ENCODE measurements at regions not wholly inside any gene's neighbourhood (a gene's known extent, or its start where the extent isn't known, plus 50 kb on each side); places are given as distances from the start of the nearest gene placed in this dataset.

DNA sequence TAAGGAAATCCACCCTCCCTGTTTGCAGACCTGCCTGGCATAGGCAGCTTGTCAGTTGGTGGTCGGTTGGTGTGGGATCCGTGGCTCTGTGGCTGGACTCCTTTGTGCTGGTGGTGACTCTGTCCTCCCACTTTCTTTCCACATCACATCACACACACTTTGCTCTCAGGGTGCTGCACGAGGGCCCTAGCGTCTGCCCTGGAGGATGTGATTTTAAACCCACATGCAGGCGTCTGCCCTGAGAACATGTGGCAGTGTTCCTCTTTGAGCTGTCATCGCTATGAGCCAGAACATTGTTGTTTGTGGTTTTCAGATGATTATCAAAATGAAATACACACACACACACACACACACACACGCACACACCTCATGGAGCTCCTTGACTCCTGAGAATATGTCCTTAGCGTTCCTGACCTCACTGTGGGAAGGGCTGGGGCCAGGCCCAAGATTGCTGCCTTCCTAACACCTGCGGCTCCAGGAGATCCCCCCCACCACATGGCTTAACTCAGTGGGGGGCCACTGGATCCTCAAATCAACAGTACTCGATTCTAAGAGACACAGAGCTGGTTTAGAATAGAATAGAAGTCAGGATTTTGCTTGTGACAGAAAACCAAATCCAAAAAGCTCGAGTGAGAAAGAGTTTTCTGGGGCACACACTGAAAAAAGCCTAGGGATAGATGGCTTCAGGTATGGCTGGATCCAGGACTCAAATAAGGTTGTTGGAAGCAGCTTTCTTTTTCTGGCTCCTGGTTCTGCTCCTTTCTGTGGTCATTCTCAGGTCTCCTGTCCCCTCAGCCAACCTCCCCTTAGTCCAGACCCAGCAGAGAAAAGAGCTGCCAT, 54.8 kb downstream of the RTP5 start:
- Histone ChIP-seq H3K4me3 (ENCODE audit: low read depth in 1 of 3, low read length in 3 of 3) (no peak overlapping the region), H3K27ac (ENCODE audit: low read depth in 1 of 3, low read length in 2 of 3) (no peak overlapping the region), H3K36me3 (ENCODE audit: control insufficient read depth in 3 of 3, insufficient read depth in 2 of 3, low read depth in 1 of 3, low read length in 3 of 3) (no peaks in the 10 kb centered on the region), H3K4me1 (ENCODE audit: control insufficient read depth in 3 of 3, insufficient read depth in 2 of 3, low read depth in 1 of 3, low read length in 2 of 3) (no peaks in the 10 kb centered on the region), H3K9me3 (ENCODE audit: control insufficient read depth in 2 of 2, insufficient read depth in 1 of 2, low read depth in 1 of 2, low read length in 1 of 2) (no peaks in the 10 kb centered on the region), H3K27me3 (ENCODE audit: control insufficient read depth in 3 of 3, insufficient read depth in 3 of 3, low read length in 3 of 3) (no peaks in the 10 kb centered on the region)
- FAIRE-seq, result no peak
- WGBS, 3 donors, result 67 to 73% (median 73%) methylated on average over 11 of the region's 11 CpGs
- no peak for DNase-seq

DNA sequence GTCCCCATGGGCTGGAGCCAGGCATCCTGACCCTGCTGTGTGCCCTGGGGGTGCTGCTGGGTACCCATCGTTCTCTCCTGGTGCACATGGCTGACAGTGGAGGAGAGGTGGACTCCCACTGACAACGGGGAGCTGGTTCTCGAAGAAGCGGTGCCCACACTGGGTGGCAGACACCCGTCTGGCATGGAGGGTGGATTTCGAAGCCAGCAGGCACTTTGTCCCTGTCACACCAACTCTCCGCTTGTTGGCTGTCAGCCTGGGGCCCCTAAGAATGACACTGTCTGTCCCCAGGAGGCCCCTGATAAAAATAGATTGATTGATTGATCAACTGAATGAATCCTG, 55.4 kb downstream of the RTP5 start:
- H3K27ac ChIP-seq (ENCODE audit: low read depth in 1 of 3, low read length in 2 of 3), result no peak overlapping the region
- H3K27me3 ChIP-seq (ENCODE audit: control insufficient read depth in 3 of 3, insufficient read depth in 3 of 3, low read length in 3 of 3), result no peaks in the 10 kb centered on the region
- no peaks in the 10 kb centered on the region for H3K9me3 ChIP-seq (ENCODE audit: control insufficient read depth in 2 of 2, insufficient read depth in 1 of 2, low read depth in 1 of 2, low read length in 1 of 2)
- no peak for DNase-seq
- no peak for FAIRE-seq
- H3K4me3 ChIP-seq (ENCODE audit: low read depth in 1 of 3, low read length in 3 of 3), result no peak overlapping the region
- H3K36me3 ChIP-seq (ENCODE audit: control insufficient read depth in 3 of 3, insufficient read depth in 2 of 3, low read depth in 1 of 3, low read length in 3 of 3), result no peaks in the 10 kb centered on the region
- 85 to 88% (median 86%) methylated on average over 7 of the region's 7 CpGs for WGBS, 3 donors
- H3K4me1 ChIP-seq (ENCODE audit: control insufficient read depth in 3 of 3, insufficient read depth in 2 of 3, low read depth in 1 of 3, low read length in 2 of 3), result no peaks in the 10 kb centered on the region

DNA sequence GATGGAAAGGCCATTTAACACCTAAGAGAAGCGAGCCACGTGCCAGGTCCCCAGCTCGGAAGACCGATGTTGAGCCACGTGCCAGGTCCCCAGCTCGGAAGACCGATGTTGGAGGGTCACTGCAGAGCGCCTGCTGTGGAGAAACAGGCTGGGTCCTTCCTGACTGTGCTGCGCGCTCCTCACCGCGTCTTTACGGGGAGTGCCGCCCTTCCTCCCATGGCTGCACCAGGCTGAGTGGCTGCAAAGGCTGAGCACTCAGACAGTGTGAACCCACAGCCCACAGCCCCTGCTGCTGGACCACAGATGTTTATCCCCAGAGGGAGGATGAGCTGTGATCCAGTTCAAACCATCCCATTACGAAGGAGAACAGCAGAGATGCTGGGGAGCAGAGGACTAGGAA, 55.7 kb downstream of the RTP5 start:
- Histone ChIP-seq H3K4me3 (ENCODE audit: low read depth in 1 of 3, low read length in 3 of 3) (no peak overlapping the region), H3K36me3 (ENCODE audit: control insufficient read depth in 3 of 3, insufficient read depth in 2 of 3, low read depth in 1 of 3, low read length in 3 of 3) (no peaks in the 10 kb centered on the region), H3K4me1 (ENCODE audit: control insufficient read depth in 3 of 3, insufficient read depth in 2 of 3, low read depth in 1 of 3, low read length in 2 of 3) (no peaks in the 10 kb centered on the region), H3K27me3 (ENCODE audit: control insufficient read depth in 3 of 3, insufficient read depth in 3 of 3, low read length in 3 of 3) (no peaks in the 10 kb centered on the region), H3K27ac (ENCODE audit: low read depth in 1 of 3, low read length in 2 of 3) (no peak overlapping the region), H3K9me3 (ENCODE audit: control insufficient read depth in 2 of 2, insufficient read depth in 1 of 2, low read depth in 1 of 2, low read length in 1 of 2) (no peaks in the 10 kb centered on the region)
- DNase-seq, result no peak
- WGBS, 3 donors, result 88 to 91% (median 88%) methylated on average over 15 of the region's 15 CpGs
- no peak for FAIRE-seq

DNA sequence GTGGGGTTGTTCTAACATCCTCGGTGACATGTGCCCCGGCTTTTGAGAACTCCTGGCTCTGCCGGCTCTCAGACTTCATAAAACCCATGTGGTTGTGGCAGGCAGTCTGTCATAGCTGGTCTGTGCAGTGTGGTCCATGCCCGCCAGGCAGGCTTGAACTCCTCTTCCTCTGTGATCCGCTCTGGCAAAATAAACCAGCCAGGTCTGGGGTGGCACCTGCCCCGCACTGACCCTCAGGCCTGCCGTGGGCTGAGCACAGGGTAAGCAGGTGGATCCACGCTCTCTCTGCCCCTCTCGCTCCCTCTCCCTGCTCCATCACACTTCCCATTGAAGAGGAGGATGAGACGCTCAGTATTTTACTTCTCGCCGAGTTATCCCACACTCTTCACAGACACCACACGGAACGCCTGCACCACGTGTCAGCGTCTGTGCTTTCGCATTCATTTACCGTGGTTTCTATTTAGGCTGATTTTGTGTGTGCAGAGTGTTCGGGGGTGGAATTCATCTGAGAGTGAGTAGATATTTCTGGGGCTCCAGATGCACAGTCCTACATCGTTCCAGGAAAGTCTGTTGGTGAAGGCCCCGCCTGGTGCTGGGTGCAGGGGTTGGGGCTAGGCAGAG, 56.4 kb downstream of the RTP5 start:
- H3K4me3 ChIP-seq (ENCODE audit: low read depth in 1 of 3, low read length in 3 of 3), result no peak overlapping the region
- no peaks in the 10 kb centered on the region for H3K9me3 ChIP-seq (ENCODE audit: control insufficient read depth in 2 of 2, insufficient read depth in 1 of 2, low read depth in 1 of 2, low read length in 1 of 2)
- no peaks in the 10 kb centered on the region for H3K27me3 ChIP-seq (ENCODE audit: control insufficient read depth in 3 of 3, insufficient read depth in 3 of 3, low read length in 3 of 3)
- H3K36me3 ChIP-seq (ENCODE audit: control insufficient read depth in 3 of 3, insufficient read depth in 2 of 3, low read depth in 1 of 3, low read length in 3 of 3), result no peaks in the 10 kb centered on the region
- DNase-seq (no peak), FAIRE-seq (no peak)
- WGBS, 3 donors, result 73 to 78% (median 77%) methylated on average over 21 of the region's 21 CpGs
- no peaks in the 10 kb centered on the region for H3K4me1 ChIP-seq (ENCODE audit: control insufficient read depth in 3 of 3, insufficient read depth in 2 of 3, low read depth in 1 of 3, low read length in 2 of 3)
- H3K27ac ChIP-seq (ENCODE audit: low read depth in 1 of 3, low read length in 2 of 3), result no peak overlapping the region

DNA sequence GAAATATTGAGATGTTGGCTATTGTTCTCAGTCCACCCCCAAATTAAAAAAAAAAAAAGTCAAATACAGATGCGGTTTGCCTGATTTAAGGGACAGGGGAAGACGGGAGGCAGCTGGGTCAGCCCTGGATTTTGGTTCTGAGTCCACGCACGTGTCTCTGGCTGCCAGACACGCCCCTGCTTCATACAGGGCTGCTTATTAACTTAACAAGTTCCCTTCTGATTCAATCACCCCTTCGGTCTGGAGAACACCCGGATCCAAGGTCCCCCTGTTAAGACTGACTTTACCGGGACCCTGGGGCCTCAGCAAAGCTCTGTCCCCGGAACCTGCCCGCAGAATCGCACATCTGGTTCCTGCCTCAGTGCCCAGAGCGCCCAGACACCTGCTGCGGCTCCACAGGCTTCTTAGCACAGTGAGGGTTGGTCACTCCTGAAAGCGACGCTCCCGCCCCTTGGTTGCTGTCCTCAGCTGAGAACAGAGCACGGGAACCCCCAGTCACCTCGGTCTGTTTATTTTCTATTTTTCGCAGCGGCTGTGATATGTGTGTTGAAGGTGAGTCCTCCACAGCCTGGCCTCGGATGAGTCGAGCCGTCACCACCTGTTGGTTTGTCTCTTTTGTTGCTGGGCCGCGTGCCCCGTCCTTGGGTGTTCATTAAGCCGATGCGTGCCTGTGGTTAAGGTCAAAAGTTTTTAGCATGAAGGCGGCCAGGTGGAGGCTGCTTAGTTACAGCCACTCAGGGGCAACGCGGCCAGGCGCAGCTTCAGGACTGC, 57.2 kb downstream of the RTP5 start:
- WGBS, 3 donors, result 49 to 67% (median 66%) methylated on average over 32 of the region's 32 CpGs
- FAIRE-seq (no peak), DNase-seq (no peak)
- Histone ChIP-seq H3K27ac (ENCODE audit: low read depth in 1 of 3, low read length in 2 of 3) (no peak overlapping the region), H3K9me3 (ENCODE audit: control insufficient read depth in 2 of 2, insufficient read depth in 1 of 2, low read depth in 1 of 2, low read length in 1 of 2) (no peaks in the 10 kb centered on the region), H3K4me3 (ENCODE audit: low read depth in 1 of 3, low read length in 3 of 3) (no peak overlapping the region), H3K27me3 (ENCODE audit: control insufficient read depth in 3 of 3, insufficient read depth in 3 of 3, low read length in 3 of 3) (no peaks in the 10 kb centered on the region), H3K4me1 (ENCODE audit: control insufficient read depth in 3 of 3, insufficient read depth in 2 of 3, low read depth in 1 of 3, low read length in 2 of 3) (no peaks in the 10 kb centered on the region), H3K36me3 (ENCODE audit: control insufficient read depth in 3 of 3, insufficient read depth in 2 of 3, low read depth in 1 of 3, low read length in 3 of 3) (no peaks in the 10 kb centered on the region)

DNA sequence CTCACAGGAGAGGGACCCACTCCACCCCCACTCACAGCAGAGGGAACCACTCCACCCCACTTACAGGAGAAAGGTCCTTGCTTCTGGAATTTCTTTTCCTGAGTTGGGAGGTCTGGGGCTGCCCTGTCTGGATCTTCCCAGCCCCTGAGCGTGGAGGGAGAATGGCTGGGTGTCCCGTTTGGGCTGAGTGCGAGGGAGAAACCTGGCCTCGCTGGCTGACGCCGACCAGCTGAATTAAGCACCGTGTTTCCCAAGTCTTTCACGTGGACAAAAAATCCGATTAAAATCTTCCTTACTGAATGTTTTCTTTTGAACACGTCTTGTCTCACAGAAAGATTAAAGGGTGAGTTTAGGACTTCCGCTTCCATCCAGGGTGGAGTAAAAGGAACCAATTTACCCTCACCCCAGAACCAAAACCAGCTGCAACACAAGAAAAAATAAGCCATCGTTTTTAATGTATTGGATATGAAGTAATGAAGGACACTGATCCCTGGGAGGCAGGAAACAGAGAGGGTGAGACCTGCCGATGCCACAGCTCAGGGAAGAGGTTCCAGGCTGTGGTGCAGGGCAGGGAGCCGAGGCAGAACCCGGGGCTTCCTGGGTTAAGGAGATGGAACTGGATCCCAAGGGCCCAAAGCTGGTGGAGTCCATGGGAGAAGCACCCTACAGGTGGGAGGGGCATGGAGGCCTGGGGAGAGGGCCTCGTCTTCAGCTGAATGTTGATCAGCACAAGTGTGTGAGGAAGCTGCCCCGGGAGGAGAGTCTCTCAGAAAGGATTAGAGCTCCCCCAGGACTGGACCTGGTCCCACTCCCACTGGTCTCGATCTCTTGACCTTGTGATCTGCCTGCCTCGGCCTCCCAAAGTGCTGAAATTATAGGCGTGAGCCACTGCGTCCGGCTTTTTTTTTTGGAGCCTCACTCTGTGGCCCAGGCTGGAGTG, 60.3 kb downstream of the RTP5 start:
- FAIRE-seq (no peak), DNase-seq (no peak)
- no peak overlapping the region for H3K27ac ChIP-seq (ENCODE audit: low read depth in 1 of 3, low read length in 2 of 3)
- H3K36me3 ChIP-seq (ENCODE audit: control insufficient read depth in 3 of 3, insufficient read depth in 2 of 3, low read depth in 1 of 3, low read length in 3 of 3), result no peaks in the 10 kb centered on the region
- no peaks in the 10 kb centered on the region for H3K9me3 ChIP-seq (ENCODE audit: control insufficient read depth in 2 of 2, insufficient read depth in 1 of 2, low read depth in 1 of 2, low read length in 1 of 2)
- WGBS, 3 donors, result 81 to 86% (median 82%) methylated on average over 22 of the region's 22 CpGs
- H3K4me3 ChIP-seq (ENCODE audit: low read depth in 1 of 3, low read length in 3 of 3), result no peak overlapping the region
- H3K27me3 ChIP-seq (ENCODE audit: control insufficient read depth in 3 of 3, insufficient read depth in 3 of 3, low read length in 3 of 3), result no peaks in the 10 kb centered on the region
- H3K4me1 ChIP-seq (ENCODE audit: control insufficient read depth in 3 of 3, insufficient read depth in 2 of 3, low read depth in 1 of 3, low read length in 2 of 3), result no peaks in the 10 kb centered on the region

DNA sequence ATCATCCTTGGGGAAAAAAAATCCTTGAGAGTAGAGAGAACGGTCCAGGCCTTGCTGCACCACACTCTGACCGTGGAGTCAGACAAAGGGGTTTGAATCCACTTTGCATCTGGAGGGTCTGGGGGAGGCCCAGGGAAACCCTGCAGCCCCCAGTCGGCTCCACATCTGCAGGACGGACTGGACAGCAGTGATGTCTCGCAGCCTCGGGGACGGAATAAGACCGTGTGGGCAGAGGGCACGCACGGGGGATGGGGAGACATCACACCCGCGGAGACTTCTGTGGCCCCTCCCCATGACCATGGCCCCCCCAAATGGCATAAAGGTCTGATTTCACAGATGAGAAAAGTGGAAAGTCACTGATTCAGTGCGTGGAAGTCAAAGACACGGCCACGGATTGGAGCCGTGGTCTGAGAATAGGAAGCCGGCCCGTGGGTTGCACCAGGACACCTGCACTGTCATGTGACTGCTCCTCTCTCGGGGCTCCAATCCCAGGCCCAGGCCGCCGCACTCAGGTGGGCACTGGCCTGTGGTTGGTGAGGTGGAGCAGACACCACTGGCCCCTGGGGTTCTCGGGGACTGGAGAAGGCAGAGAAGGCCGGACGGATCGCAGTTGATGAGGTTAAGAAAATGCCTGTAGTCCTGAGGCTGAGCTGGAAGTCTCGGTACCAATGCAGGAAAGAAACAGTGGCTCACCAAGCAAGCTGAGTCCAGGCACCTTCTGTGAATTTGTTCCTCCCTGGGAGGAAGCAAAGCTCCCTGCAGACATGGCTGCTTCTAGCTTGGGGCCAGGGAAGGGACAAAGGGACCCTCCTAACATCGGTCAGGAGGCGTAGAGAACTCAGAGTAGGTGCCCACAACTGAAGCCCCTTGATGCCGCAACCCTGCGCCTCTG, 61.8 kb downstream of the RTP5 start:
- DNase-seq, result no peak
- no peak overlapping the region for H3K27ac ChIP-seq (ENCODE audit: low read depth in 1 of 3, low read length in 2 of 3)
- no peak for FAIRE-seq
- H3K4me3 ChIP-seq (ENCODE audit: low read depth in 1 of 3, low read length in 3 of 3), result no peak overlapping the region
- H3K4me1 ChIP-seq (ENCODE audit: control insufficient read depth in 3 of 3, insufficient read depth in 2 of 3, low read depth in 1 of 3, low read length in 2 of 3), result no peaks in the 10 kb centered on the region
- 92 to 94% (median 93%) methylated on average over 29 to 30 of the region's 30 CpGs for WGBS, 3 donors
- no peaks in the 10 kb centered on the region for H3K27me3 ChIP-seq (ENCODE audit: control insufficient read depth in 3 of 3, insufficient read depth in 3 of 3, low read length in 3 of 3)
- peaks cover 0 to 4% of the 10 kb centered on the region in 2 donors for H3K9me3 ChIP-seq (ENCODE audit: control insufficient read depth in 2 of 2, insufficient read depth in 1 of 2, low read depth in 1 of 2, low read length in 1 of 2)
- no peaks in the 10 kb centered on the region for H3K36me3 ChIP-seq (ENCODE audit: control insufficient read depth in 3 of 3, insufficient read depth in 2 of 3, low read depth in 1 of 3, low read length in 3 of 3)
